Adrenal gland (tissue), 9 donors: ENCODE measurements at regions not wholly inside any gene's neighbourhood (a gene's known extent, or its start where the extent isn't known, plus 50 kb on each side); places are given as distances from the start of the nearest gene placed in this dataset.

Source experiments
- DNase-seq, 7 donors: peaks; one replicate each; pipeline ENCODE4 v3.0.0-alpha.2; 2019 to 2020
- H3K27ac ChIP-seq, 5 donors: fragments of 200-600 bp; sonication (generic) in 4 of 5; 1 replicate in 3 of 5; 2 replicates in 2 of 5; pipeline versions ENCODE4 v1.5.1 to v1.8.0; 2016 to 2020; ENCODE audit warnings: mild to moderate bottlenecking in 1 of 5
- H3K27me3 ChIP-seq: fragments of 200-600 bp; 2 replicates; pipeline ENCODE4 v1.8.0; 2021
- H3K36me3 ChIP-seq, 2 donors: fragments of 200-600 bp; replicated peaks in 1 of 2; 1 replicate in 1 of 2; 2 replicates in 1 of 2; pipeline versions ENCODE4 v1.5.1 to v1.8.0; 2018 to 2022
- H3K4me1 ChIP-seq, 2 donors: fragments of 200-600 bp; replicated peaks in 1 of 2; 1 replicate in 1 of 2; 2 replicates in 1 of 2; pipeline versions ENCODE4 v1.5.1 to v1.8.0; 2018 to 2021
- H3K4me3 ChIP-seq, 4 donors: fragments of 200-600 bp; sonication (generic) in 3 of 4; one replicate each; pipeline ENCODE4 v1.5.1; 2016 to 2018
- H3K9me3 ChIP-seq, 3 donors: fragments of 200-600 bp; sonication (generic) in 1 of 3; replicated peaks in 1 of 3; 1 replicate in 2 of 3; 2 replicates in 1 of 3; pipeline versions ENCODE4 v1.5.1 to v1.8.0; 2016 to 2021
- CTCF ChIP-seq, 6 experiments: fragments of 450-650 bp in 4 of 6; fragments of 200-600 bp in 2 of 6; sonication (generic) in 1 of 6; IDR thresholded peaks; 1 replicate in 5 of 6; 2 replicates in 1 of 6; pipeline versions ENCODE4 v1.5.1 to v1.8.0; 2016 to 2021; ENCODE audit warnings: antibody characterized with exemption in 6 of 6, mild to moderate bottlenecking in 2 of 6, moderate library complexity in 1 of 6
- POLR2A ChIP-seq, 2 donors: fragments of 450-650 bp; IDR thresholded peaks; one replicate each; pipeline ENCODE4 v1.6.1; 2017; ENCODE audit warnings: antibody characterized with exemption in 2 of 2, mild to moderate bottlenecking in 2 of 2, moderate library complexity in 1 of 2
- WGBS, 4 donors: extraction: QIAGEN DNeasy Blood & Tissue Kit in 2 of 4; methylation state at CpG; one replicate each; pipeline versions ENCODE4 v1.1.5 to v1.1.7; 2013 to 2017; 5-methylcytosine and 5-hydroxymethylcytosine counted together
- intact Hi-C, 2 donors: fragments of 100-400 bp; cut with DNase I; formaldehyde crosslinking; loops; one replicate each; pipeline versions ENCODE4 v1.14.1 to v1.15.0; 2022 to 2023
- donor health status: healthy with polysubstance abuse.
- donor health status: Bipolar disorder and iron deficiency.
- donor health status: DM: yes; HTN: yes; CAD: no.
- donor health status: DM: no; HTN: no; CAD: no.
- donor health status: DM: no; HTN: no; CAD: no.

- WGBS, 4 donors = 58 to 61% (median 60%) methylated on average over 2 of the region's 2 CpGs
- no peak overlapping the region for H3K4me3 ChIP-seq
- H3K36me3 ChIP-seq = no peaks in the 10 kb centered on the region
- no peak for TF ChIP-seq CTCF (IDR thresholded peaks at IDR 0.05)
- H3K4me1 ChIP-seq = no peaks in the 10 kb centered on the region
- intact Hi-C loops = loop anchor here in 1 of 2 donors (10.0 kb wide), 1 partner anchor 222 kb away; no protein-coding TSS in a partner anchor
- H3K27me3 ChIP-seq = no peaks in the 10 kb centered on the region
- no peaks in the 10 kb centered on the region for H3K9me3 ChIP-seq
- no peak overlapping the region for H3K27ac ChIP-seq
- DNase-seq = no peak
Measured at GRCh38 chr6:100096341-100096740, 102.3 kb upstream of the MCHR2 start.

- Histone ChIP-seq H3K27ac (no peak overlapping the region), H3K9me3 (no peaks in the 10 kb centered on the region), H3K36me3 (no peaks in the 10 kb centered on the region), H3K4me1 (no peaks in the 10 kb centered on the region), H3K27me3 (no peaks in the 10 kb centered on the region), H3K4me3 (no peak overlapping the region)
- no peak for DNase-seq
- intact Hi-C loops = loop anchor here in 1 of 2 donors (10.0 kb wide), 1 partner anchor 219 kb away; no protein-coding TSS in a partner anchor
- no peak for TF ChIP-seq POLR2A (IDR thresholded peaks at IDR 0.05)
- no peak for TF ChIP-seq CTCF (IDR thresholded peaks at IDR 0.05)
- WGBS, 4 donors = 79 to 92% (median 87%) methylated on average over 2 to 6 of the region's 6 CpGs
Measured at GRCh38 chr6:100093405-100093804, 99.4 kb upstream of the MCHR2 start.

GRCh38 chr6:100088009-100088408 lies 94.0 kb upstream of the MCHR2 start:
- Histone ChIP-seq H3K4me1 (no peaks in the 10 kb centered on the region), H3K27me3 (no peaks in the 10 kb centered on the region), H3K9me3 (no peaks in the 10 kb centered on the region), H3K27ac (no peak overlapping the region), H3K36me3 (no peaks in the 10 kb centered on the region), H3K4me3 (no peak overlapping the region)
- no peak for DNase-seq
- intact Hi-C loops = no loop called here
- 49 to 79% (median 60%) methylated on average over 1 of the region's 1 CpG for WGBS, 4 donors
- TF ChIP-seq CTCF (IDR thresholded peaks at IDR 0.05) = no peak
- no peak for TF ChIP-seq POLR2A (IDR thresholded peaks at IDR 0.05)

GRCh38 chr6:100084991-100085364 lies 91.0 kb upstream of the MCHR2 start:
- no peak for TF ChIP-seq POLR2A (IDR thresholded peaks at IDR 0.05)
- TF ChIP-seq CTCF (IDR thresholded peaks at IDR 0.05) = no peak

More at GRCh38 chr6:100084991-100085364, 91.0 kb upstream of the MCHR2 start:
- Histone ChIP-seq H3K36me3 (no peaks in the 10 kb centered on the region), H3K27ac (no peak overlapping the region), H3K4me1 (no peaks in the 10 kb centered on the region), H3K4me3 (no peak overlapping the region), H3K9me3 (no peaks in the 10 kb centered on the region), H3K27me3 (no peaks in the 10 kb centered on the region)
- 55 to 80% (median 68%) methylated on average over 2 of the region's 2 CpGs for WGBS, 4 donors
- intact Hi-C loops = no loop called here
- no peak for DNase-seq
